ENCODE measurements at regions not wholly inside any gene's neighbourhood (a gene's known extent, or its start where the extent isn't known, plus 50 kb on each side); places are given as distances from the start of the nearest gene placed in this dataset.
"Not testable (repeated sequence)": the region's sequence is repeated elsewhere in the genome, so short reads cannot be mapped to it uniquely, and the experiment has no call there.

- H3K4me3 ChIP-seq (ENCODE audit: low read depth, low read length) = no peak overlapping the region
- TF ChIP-seq, protein P1, sequence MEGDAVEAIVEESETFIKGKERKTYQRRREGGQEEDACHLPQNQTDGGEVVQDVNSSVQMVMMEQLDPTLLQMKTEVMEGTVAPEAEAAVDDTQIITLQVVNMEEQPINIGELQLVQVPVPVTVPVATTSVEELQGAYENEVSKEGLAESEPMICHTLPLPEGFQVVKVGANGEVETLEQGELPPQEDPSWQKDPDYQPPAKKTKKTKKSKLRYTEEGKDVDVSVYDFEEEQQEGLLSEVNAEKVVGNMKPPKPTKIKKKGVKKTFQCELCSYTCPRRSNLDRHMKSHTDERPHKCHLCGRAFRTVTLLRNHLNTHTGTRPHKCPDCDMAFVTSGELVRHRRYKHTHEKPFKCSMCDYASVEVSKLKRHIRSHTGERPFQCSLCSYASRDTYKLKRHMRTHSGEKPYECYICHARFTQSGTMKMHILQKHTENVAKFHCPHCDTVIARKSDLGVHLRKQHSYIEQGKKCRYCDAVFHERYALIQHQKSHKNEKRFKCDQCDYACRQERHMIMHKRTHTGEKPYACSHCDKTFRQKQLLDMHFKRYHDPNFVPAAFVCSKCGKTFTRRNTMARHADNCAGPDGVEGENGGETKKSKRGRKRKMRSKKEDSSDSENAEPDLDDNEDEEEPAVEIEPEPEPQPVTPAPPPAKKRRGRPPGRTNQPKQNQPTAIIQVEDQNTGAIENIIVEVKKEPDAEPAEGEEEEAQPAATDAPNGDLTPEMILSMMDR (IDR thresholded peaks at IDR 0.05; ENCODE audit: borderline replicate concordance, insufficient read depth, low read depth, low read length) = no peak
These were observed 190.4 kb downstream of the USP22 start for GRCh38 chr17:20852239-20852989.

DNA sequence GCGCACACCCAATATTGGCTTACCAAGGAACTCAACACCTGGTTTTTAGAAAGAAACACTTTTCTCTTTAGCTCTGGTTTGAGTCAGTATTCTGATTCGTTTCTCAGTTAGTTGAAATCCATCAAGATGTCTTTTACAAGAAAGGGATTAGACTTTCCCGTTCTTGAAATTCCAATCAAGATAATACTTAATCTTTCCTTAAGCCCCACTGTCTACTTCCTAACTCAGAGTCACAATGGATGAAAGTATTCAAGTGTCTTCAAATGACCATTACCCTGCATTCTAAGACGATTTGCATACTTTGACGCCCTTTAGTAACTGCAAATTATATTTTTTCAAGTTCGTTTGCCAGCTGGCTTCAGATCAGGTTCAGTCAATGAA, 189.8 kb downstream of the USP22 start:
- H3K4me3 ChIP-seq (ENCODE audit: low read depth, low read length) = no peak overlapping the region

GRCh38 chr17:20855910-20856470, 186.8 kb downstream of the USP22 start:
- not testable (repeated sequence) for H3K4me3 ChIP-seq (ENCODE audit: low read depth, low read length)

More for the DNA sequence above, 189.8 kb downstream of the USP22 start:
- TF ChIP-seq, protein P1 (IDR thresholded peaks at IDR 0.05; ENCODE audit: borderline replicate concordance, insufficient read depth, low read depth, low read length) = no peak

DNA sequence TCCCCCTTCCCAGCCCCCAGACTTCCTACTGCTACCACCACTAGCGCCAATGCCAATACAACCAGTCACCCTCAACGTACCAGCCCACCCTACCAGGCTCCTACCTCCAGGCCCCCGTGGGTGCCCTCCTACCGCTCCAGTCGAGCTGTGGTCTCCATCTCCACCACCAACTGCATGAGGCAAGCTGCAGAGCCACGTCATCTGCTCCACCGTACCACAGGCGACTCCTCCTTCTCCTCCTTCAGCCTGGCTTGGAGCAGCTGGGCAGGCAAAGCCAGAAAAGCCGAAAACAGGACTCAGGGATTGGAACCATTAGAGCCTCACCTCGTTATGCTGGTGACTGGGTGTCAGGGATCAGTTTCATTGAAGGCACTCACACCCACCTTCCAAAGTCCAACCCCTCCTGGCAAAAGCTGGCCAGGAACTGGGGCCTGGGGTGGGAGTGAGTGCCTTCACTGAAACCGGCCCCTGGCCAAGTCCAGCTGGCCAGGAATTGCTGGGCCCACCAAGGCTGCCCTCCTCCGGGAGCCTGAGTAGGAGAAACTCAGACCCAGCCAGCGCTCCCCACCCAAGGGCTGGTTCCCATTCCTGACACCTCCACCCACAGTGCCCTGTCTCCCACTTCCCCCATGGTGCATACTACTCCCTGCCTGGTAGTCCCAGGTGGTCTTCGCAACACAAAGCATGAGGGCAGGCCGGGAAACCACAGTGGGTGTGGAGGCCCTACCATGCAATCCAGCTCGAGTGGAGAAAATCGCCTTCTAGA, 176.2 kb downstream of the USP22 start:
- H3K4me3 ChIP-seq (ENCODE audit: low read depth, low read length) = not testable (repeated sequence)

- not testable (repeated sequence) for H3K4me3 ChIP-seq (ENCODE audit: low read depth, low read length)
These were observed 175.3 kb downstream of the USP22 start for GRCh38 chr17:20867436-20867937.

DNA sequence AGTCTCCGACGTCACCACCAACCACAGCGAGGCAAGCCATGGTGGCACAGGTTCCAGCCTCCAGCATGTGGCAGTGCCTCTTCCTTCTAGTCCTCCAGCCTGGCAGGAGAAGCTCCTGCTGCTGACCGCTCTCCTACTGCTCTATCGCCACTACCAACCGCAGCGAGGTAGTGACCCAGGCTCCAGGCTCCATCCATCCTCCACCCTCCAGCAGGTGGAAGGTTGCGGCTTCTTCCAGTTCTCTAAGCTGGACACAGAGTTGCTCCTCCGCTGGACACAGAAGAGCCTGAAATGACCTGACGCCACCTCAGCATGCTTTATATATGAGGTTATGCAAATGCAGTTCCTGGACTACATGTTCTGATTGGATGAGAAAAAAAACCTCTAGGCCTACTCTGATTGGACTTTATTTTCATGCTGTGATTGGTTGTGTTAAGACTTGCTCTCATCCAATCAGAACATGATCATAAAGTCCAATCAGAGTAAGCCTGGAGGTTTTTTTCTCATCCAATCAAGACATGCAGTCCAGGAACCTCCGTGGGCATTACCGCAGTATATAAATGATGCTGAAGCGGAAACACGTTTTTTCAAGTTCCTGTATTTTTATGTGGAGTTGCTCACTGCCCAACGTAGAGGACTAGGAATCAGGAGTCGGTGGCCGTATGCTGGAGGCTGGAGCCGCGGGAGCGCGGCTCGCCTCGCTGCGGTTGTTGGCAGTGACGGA, 174.7 kb downstream of the USP22 start:
- H3K4me3 ChIP-seq (ENCODE audit: low read depth, low read length) = not testable (repeated sequence)

DNA sequence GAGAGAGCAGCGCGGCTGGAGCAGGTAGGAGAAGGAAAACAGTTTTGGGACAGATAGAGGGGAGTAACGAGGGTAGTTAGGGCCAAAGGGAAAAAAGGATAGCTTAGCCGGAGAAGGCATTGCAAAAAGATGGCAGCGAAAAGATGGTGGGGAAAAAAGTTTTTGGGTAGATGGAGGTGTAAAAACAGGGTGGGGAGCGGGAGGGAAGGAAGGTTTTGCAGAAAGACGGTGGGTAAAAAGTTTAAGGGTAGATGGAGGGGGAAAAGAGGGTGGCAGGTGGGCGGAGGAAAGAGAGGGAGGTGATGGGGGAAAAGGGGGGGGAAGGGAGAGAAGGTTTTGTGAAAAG, 174.2 kb downstream of the USP22 start:
- not testable (repeated sequence) for H3K4me3 ChIP-seq (ENCODE audit: low read depth, low read length)

- not testable (repeated sequence) for H3K4me3 ChIP-seq (ENCODE audit: low read depth, low read length)
These were observed 169.6 kb downstream of the USP22 start for GRCh38 chr17:20873173-20873572.

- H3K4me3 ChIP-seq (ENCODE audit: low read depth, low read length) = not testable (repeated sequence)
These were observed 169.0 kb downstream of the USP22 start for GRCh38 chr17:20873688-20874328.

- H3K4me3 ChIP-seq (ENCODE audit: low read depth, low read length) = not testable (repeated sequence)
These were observed 165.4 kb downstream of the USP22 start for GRCh38 chr17:20877384-20877783.

- TF ChIP-seq, protein P1 (IDR thresholded peaks at IDR 0.05; ENCODE audit: borderline replicate concordance, insufficient read depth, low read depth, low read length) = no peak
These were observed 152.5 kb downstream of the USP22 start for GRCh38 chr17:20890338-20890737.

GRCh38 chr17:20895426-20895825, 147.4 kb downstream of the USP22 start:
- not testable (repeated sequence) for H3K4me3 ChIP-seq (ENCODE audit: low read depth, low read length)

More at GRCh38 chr17:20890338-20890737, 152.5 kb downstream of the USP22 start:
- H3K4me3 ChIP-seq (ENCODE audit: low read depth, low read length) = no peak overlapping the region

Data from GM12875 (cell line).